H4 (cell line): ENCODE measurements at regions not wholly inside any gene's neighbourhood (a gene's known extent, or its start where the extent isn't known, plus 50 kb on each side); places are given as distances from the start of the nearest gene placed in this dataset.

ENCODE experiments used
- DNase-seq: peaks from one replicate; pipeline ENCODE4 v3.0.0-alpha.2; 2015; ENCODE audit warnings: low spot score

GRCh38 chr5:133738271-133738670, 125.9 kb upstream of the FSTL4 start:
- no peak for DNase-seq

- no peak for DNase-seq
Observed at GRCh38 chr5:133736512-133736911, 124.2 kb upstream of the FSTL4 start.

- peak; percentile 79 for DNase-seq
Observed at GRCh38 chr5:133735346-133735745, 123.0 kb upstream of the FSTL4 start.

GRCh38 chr5:133734916-133735315, 122.6 kb upstream of the FSTL4 start:
- no peak for DNase-seq

GRCh38 chr5:133732536-133732935, 120.2 kb upstream of the FSTL4 start:
- no peak for DNase-seq

GRCh38 chr5:133731951-133732350, 119.6 kb upstream of the FSTL4 start:
- no peak for DNase-seq

GRCh38 chr5:133730866-133731265, 118.5 kb upstream of the FSTL4 start:
- DNase-seq, result no peak

- DNase-seq, result no peak
Observed at GRCh38 chr5:133730346-133730745, 118.0 kb upstream of the FSTL4 start.

GRCh38 chr5:133729800-133730199, 117.5 kb upstream of the FSTL4 start:
- no peak for DNase-seq

- no peak for DNase-seq
Observed at GRCh38 chr5:133728475-133728874, 116.1 kb upstream of the FSTL4 start.

GRCh38 chr5:133727636-133728035, 115.3 kb upstream of the FSTL4 start:
- DNase-seq, result no peak

GRCh38 chr5:133723651-133724366, 111.5 kb upstream of the FSTL4 start:
- DNase-seq, result no peak

- DNase-seq, result no peak
Observed at GRCh38 chr5:133723126-133723525, 110.8 kb upstream of the FSTL4 start.

- no peak for DNase-seq
Observed at GRCh38 chr5:133721365-133721764, 109.0 kb upstream of the FSTL4 start.

- no peak for DNase-seq
Observed at GRCh38 chr5:133718457-133718856, 106.1 kb upstream of the FSTL4 start.

GRCh38 chr5:133716532-133717183, 104.3 kb upstream of the FSTL4 start:
- DNase-seq, result no peak

- no peak for DNase-seq
Observed at GRCh38 chr5:133715616-133716015, 103.3 kb upstream of the FSTL4 start.

GRCh38 chr5:133715216-133715615, 102.9 kb upstream of the FSTL4 start:
- no peak for DNase-seq

- DNase-seq, result no peak
Observed at GRCh38 chr5:133714161-133714915, 102.0 kb upstream of the FSTL4 start.

GRCh38 chr5:133713751-133714150, 101.4 kb upstream of the FSTL4 start:
- DNase-seq, result no peak

- no peak for DNase-seq
Observed at GRCh38 chr5:133713209-133713608, 100.9 kb upstream of the FSTL4 start.

- no peak for DNase-seq
Observed at GRCh38 chr5:133712562-133712961, 100.2 kb upstream of the FSTL4 start.

GRCh38 chr5:133709209-133709725, 96.9 kb upstream of the FSTL4 start:
- DNase-seq, result no peak
